ELR (cell line): ENCODE measurements at regions not wholly inside any gene's neighbourhood (a gene's known extent, or its start where the extent isn't known, plus 50 kb on each side); places are given as distances from the start of the nearest gene placed in this dataset.

Source experiments
- DNase-seq: peaks from one replicate; pipeline ENCODE4 v3.0.0-alpha.2; 2015; ENCODE audit warnings: low read depth

GRCh38 chr16:5361322-5361721 lies 263.7 kb upstream of the EEF2KMT start:
- no peak for DNase-seq

GRCh38 chr16:5354645-5355044 lies 257.1 kb upstream of the EEF2KMT start:
- DNase-seq, result no peak

GRCh38 chr16:5349670-5350517 lies 252.3 kb upstream of the EEF2KMT start:
- no peak for DNase-seq

GRCh38 chr16:5349101-5349500 lies 251.5 kb upstream of the EEF2KMT start:
- no peak for DNase-seq

- DNase-seq, result no peak
Observed at GRCh38 chr16:5347561-5347960, 250.0 kb upstream of the EEF2KMT start.

GRCh38 chr16:5336941-5337340 lies 239.3 kb upstream of the EEF2KMT start:
- no peak for DNase-seq

GRCh38 chr16:5333991-5334390 lies 236.4 kb upstream of the EEF2KMT start:
- DNase-seq, result no peak

GRCh38 chr16:5333126-5333525 lies 235.5 kb upstream of the EEF2KMT start:
- no peak for DNase-seq

GRCh38 chr16:5330058-5330457 lies 232.5 kb upstream of the EEF2KMT start:
- no peak for DNase-seq

GRCh38 chr16:5328546-5328945 lies 231.0 kb upstream of the EEF2KMT start:
- no peak for DNase-seq

GRCh38 chr16:5326395-5326794 lies 228.8 kb upstream of the EEF2KMT start:
- DNase-seq, result no peak

- no peak for DNase-seq
Observed at GRCh38 chr16:5325932-5326331, 228.3 kb upstream of the EEF2KMT start.

GRCh38 chr16:5323284-5324141 lies 225.9 kb upstream of the EEF2KMT start:
- DNase-seq, result no peak

- no peak for DNase-seq
Observed at GRCh38 chr16:5321930-5322329, 224.3 kb upstream of the EEF2KMT start.

GRCh38 chr16:5319799-5320198 lies 222.2 kb upstream of the EEF2KMT start:
- DNase-seq, result no peak

GRCh38 chr16:5315914-5316313 lies 218.3 kb upstream of the EEF2KMT start:
- DNase-seq, result no peak

- no peak for DNase-seq
Observed at GRCh38 chr16:5314377-5314776, 216.8 kb upstream of the EEF2KMT start.

GRCh38 chr16:5309946-5310611 lies 212.5 kb upstream of the EEF2KMT start:
- DNase-seq, result no peak

- no peak for DNase-seq
Observed at GRCh38 chr16:5305023-5305422, 207.4 kb upstream of the EEF2KMT start.

GRCh38 chr16:5302372-5303114 lies 204.9 kb upstream of the EEF2KMT start:
- DNase-seq, result no peak

- DNase-seq, result no peak
Observed at GRCh38 chr16:5298202-5298601, 200.6 kb upstream of the EEF2KMT start.

- no peak for DNase-seq
Observed at GRCh38 chr16:5296176-5296575, 198.6 kb upstream of the EEF2KMT start.
